HG03575 (cell line): ENCODE measurements at regions not wholly inside any gene's neighbourhood (a gene's known extent, or its start where the extent isn't known, plus 50 kb on each side); places are given as distances from the start of the nearest gene placed in this dataset.
"Not testable (repeated sequence)": the region's sequence is repeated elsewhere in the genome, so short reads cannot be mapped to it uniquely, and the experiment has no call there.

ENCODE experiments used
- ATAC-seq: cut with Tn5 transposase; IDR thresholded peaks from one replicate; pipeline ENCODE4 v1.9.1; 2021; ENCODE audit not compliant: unreplicated experiment, insufficient number of reproducible peaks, low FRiP score; ENCODE audit errors: extremely low read depth

- ATAC-seq: no peak
Observed at GRCh38 chr14:25375639-25376038, 325.7 kb upstream of the STXBP6 start.

- ATAC-seq: no peak
Observed at GRCh38 chr14:25371068-25371467, 321.1 kb upstream of the STXBP6 start.

- not testable (repeated sequence) for ATAC-seq
Observed at GRCh38 chr14:25370057-25370456, 320.1 kb upstream of the STXBP6 start.

- no peak for ATAC-seq
Observed at GRCh38 chr14:25358330-25358729, 308.4 kb upstream of the STXBP6 start.

DNA sequence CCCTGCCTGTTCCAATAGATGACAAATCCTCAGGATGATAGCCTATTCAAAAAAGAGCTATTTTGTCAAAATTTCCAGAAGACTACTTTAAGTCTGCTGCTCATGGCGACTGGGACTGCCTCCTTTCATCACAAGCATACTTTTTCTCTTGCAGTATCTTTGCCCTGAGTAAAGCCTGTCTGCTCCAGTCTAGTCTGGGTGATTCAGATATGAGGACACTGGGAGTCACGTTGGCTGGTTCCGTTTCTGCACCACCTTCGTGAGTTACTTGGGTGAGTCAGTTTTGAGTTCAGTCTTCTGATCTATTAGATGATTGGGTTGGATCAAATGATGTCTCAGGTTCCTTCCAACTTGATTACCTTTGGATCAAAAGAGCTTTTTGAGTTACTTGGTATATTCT is 301.3 kb upstream of the STXBP6 start:
- ATAC-seq: no peak

- ATAC-seq: no peak
Observed at GRCh38 chr14:25350802-25351201, 300.9 kb upstream of the STXBP6 start.

DNA sequence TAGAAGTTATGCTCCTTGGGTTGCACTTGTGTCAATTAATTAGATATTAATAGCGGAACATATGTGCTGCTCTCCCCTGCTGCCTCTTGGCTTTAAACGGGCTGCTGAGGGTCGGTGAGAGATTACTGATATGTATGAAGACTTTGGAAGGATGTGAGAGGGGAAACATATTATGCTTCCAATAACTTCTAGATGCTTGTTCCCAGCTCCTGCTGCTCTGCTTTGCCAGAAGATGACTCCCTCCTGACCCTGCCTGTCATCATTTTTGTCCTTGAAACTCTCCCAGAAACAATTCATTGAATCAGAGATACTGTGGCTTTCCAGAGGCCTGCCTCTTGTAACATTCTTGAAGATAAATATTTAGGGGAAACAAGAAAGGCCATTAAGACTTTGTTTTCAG is 300.1 kb upstream of the STXBP6 start:
- ATAC-seq: no peak

DNA sequence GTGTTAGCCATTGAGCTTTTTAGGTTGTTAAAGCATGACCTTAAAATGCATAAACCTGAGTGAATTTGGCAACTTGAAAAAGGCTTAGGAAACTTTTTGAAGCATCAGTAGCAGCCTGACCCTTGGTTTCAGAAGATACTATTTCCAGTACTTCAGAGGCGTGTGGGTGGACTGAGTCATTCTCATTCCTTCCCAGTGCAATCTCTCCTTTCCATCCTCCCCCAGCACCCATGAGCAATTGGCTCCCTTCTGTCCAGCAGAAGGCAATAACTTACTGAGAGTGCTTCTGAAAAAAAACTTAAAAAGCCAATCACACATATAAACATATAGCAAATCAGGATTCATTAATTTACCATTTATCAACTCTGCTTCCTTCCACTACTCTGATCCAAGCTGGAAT is 299.3 kb upstream of the STXBP6 start:
- ATAC-seq: no peak

GRCh38 chr14:25340882-25341281 is 290.9 kb upstream of the STXBP6 start:
- ATAC-seq: no peak

GRCh38 chr14:25322784-25323183 is 272.8 kb upstream of the STXBP6 start:
- no peak for ATAC-seq

- ATAC-seq: not testable (repeated sequence)
Observed at GRCh38 chr14:25316007-25316406, 266.1 kb upstream of the STXBP6 start.

DNA sequence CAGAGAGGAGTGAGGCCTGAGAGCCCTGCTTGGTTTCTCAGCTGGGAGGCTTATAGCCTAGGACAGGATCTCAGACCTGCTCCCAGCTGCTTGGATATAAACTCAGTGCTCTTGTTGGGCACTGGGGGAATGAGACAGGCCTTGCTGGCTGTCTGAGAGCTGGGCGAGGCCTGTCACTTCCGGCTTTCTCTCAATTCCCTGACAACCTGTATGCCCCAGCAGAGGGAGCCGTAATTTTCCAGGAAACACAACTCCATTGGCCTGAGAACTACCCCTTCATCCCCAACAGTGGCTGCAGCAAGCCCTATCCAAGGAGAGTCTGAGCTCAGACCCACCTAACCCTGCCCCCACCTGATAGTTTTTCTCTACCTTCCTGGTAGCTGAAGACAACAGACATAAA is 258.3 kb upstream of the STXBP6 start:
- ATAC-seq: no peak

- ATAC-seq: no peak
Observed at GRCh38 chr14:25303934-25304333, 254.0 kb upstream of the STXBP6 start.

DNA sequence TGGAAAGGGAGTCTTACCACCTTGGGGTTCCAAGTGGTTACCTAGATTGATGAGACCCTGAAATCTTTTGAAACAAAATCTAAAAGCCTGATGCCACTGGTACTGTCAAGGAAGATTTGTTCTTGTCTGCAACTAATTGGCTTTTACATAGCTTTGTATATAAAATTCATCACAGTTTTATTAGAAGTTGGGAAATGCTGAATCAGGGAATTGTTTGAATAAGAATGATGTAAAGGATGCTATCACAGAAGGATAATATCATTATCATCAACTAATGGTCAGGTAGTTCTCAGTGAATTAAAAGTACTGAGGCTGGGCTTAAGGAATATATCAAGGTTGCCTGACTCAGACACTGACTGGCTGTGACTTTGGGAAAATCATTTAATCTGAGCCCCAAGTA is 248.3 kb upstream of the STXBP6 start:
- ATAC-seq: no peak

- ATAC-seq: not testable (repeated sequence)
Observed at GRCh38 chr14:25290154-25290553, 240.2 kb upstream of the STXBP6 start.

GRCh38 chr14:25274529-25274928 is 224.6 kb upstream of the STXBP6 start:
- no peak for ATAC-seq

DNA sequence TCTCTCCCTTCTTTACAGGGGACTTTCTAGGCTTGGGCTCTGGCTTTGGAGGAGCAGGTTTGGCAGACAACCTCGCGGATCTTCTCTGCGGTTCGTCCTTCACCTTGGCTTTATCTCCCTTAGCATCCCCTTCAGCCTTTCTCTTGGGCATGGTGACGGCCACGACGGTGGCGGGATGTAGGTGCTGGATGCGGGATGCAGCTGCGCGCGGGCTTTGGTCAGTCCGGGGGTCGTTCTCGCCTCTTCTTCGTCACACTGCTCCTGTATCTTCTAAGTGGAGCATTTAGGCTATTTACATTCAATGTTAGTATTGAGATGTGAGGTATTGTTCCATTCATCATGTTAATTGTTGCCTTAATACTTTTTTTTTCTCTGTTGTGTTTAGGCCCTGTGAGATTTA is 217.2 kb upstream of the STXBP6 start:
- ATAC-seq: no peak

- no peak for ATAC-seq
Observed at GRCh38 chr14:25259470-25259869, 209.5 kb upstream of the STXBP6 start.

DNA sequence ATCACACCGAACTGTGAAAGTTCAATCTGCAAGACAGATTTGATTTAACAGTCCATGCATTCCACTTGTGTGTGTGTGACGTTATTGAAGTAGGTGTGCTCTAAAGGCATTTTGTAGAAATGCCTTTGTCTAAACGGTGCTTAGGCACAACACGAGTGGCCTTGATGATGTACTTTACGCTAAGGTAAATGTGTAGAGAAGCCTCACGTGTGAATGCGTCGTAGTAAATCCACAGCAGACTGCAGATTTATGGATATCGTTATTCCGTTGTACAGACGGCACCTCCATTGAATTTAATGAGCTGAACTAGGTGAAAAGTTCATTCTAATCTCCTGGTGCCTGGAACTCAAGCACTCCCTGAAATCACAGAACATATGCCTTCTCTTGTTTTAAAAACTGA is 202.8 kb upstream of the STXBP6 start:
- ATAC-seq: no peak

GRCh38 chr14:25250516-25250915 is 200.6 kb upstream of the STXBP6 start:
- no peak for ATAC-seq

- ATAC-seq: no peak
Observed at GRCh38 chr14:25247609-25248008, 197.7 kb upstream of the STXBP6 start.

DNA sequence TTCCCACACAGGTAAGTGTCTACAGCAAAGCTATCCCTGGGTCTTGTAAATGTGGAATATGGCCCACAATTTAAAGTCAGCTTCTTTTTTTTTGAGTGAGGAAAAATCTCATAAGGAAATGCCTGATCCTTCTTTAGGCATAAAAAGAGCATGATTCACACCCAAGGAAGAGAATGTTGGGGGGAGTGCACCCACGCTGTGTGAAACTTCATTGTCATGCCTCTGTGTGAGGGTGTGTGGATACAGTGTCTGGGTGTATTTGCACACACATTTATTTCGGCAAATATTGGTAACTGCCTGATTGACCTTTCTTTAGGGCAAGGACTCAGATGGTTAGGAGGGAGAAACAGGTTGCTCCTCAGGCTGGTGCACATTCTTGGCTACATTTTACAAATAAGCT is 196.8 kb upstream of the STXBP6 start:
- ATAC-seq: no peak
